Ureter (tissue), 1 donor: ENCODE measurements at regions not wholly inside any gene's neighbourhood (a gene's known extent, or its start where the extent isn't known, plus 50 kb on each side); places are given as distances from the start of the nearest gene placed in this dataset.
"Not testable (repeated sequence)": the region's sequence is repeated elsewhere in the genome, so short reads cannot be mapped to it uniquely, and the experiment has no call there.

Experiments used
- DNase-seq: peaks from one replicate; pipeline ENCODE4 v3.0.0-alpha.2; 2020; ENCODE audit warnings: low spot score
- donor health status: DM: yes; HTN: yes; CAD: no.

DNA sequence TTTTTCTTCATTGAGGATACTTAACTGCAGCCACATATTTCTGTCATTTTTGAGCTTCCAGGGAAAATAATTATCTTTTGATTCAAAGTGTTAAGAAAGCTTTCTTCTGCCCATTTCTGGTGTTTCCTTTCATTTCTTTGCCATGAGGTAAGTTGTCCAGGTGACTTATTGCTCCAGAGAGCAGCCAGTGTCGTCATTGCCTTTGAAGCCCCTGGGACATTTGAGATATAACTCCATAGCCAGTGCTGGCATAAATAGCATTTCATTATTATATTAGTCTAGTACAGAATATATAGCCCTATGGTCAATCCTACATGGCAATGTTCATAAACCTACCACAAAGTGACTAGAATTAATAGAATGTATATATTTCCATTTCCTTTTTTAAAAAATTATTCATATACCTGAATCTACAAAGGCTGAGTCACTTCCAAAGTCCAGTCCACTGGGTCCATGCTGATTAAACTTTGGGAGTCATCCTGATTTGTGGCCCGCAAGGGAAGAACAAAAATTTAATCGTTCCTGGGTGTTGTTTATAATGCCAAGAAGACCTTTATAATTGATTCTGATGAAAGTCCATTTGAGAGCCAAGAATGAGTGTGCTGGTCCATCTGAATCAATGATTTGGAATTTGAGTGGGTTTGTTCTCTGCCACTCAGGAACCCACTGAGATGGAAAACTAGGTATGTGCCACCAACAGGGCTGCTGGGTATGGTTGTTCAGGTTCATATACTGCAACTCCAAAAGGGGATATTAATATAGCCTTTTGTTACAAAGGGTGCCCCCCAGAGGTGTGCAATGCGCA, 221.8 kb upstream of the PLXNA2 start:
- DNase-seq, result no peak

DNA sequence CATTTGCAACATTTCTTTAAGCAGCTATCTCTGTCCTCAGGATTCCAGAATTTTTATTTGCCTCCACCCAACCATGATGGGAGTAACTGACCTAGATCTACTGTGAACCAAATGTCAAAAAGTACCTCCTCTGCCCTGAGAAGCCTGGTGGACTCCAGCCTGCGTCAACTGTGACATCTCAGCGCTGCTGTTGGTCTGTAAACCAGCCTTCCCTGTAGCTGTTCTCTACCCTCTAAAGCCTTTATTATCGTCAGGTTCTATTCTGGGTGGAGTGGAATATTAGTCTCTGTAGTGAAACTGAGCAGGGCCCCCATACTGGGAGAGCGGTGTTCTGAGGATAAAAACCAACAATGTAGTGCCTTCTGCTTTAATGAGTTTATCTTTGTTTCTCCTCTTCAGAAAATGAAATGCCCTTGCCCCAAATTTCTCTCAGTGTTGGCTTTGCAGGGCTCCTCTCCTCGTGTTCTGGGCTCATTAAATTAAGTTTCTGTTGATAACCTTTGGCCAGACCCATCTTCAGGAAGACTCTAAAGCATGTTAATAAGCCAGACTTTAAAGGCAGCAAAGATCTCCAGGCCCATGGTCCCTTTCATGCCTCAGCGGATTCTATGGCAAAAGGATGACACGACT, 223.1 kb upstream of the PLXNA2 start:
- DNase-seq, result no peak

DNA sequence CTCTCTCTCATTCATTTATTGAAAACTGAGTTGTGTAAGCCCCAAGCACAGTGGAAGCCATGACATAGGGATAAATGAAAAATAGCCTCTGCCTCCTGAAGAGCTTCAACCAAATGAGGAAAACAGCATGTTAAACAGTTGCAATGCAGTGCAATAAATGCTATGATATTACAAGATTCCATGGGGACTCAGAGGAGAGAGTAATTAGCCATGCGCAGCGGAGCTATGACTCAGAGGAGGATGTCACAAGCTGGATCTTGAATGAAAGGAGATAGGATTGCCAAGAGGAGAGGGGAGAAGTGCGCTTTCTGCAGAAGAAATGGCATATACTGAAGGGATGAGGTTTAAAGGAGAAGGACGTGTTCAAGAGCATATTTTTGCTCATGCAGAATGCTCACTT, 231.3 kb upstream of the PLXNA2 start:
- DNase-seq, result no peak

DNA sequence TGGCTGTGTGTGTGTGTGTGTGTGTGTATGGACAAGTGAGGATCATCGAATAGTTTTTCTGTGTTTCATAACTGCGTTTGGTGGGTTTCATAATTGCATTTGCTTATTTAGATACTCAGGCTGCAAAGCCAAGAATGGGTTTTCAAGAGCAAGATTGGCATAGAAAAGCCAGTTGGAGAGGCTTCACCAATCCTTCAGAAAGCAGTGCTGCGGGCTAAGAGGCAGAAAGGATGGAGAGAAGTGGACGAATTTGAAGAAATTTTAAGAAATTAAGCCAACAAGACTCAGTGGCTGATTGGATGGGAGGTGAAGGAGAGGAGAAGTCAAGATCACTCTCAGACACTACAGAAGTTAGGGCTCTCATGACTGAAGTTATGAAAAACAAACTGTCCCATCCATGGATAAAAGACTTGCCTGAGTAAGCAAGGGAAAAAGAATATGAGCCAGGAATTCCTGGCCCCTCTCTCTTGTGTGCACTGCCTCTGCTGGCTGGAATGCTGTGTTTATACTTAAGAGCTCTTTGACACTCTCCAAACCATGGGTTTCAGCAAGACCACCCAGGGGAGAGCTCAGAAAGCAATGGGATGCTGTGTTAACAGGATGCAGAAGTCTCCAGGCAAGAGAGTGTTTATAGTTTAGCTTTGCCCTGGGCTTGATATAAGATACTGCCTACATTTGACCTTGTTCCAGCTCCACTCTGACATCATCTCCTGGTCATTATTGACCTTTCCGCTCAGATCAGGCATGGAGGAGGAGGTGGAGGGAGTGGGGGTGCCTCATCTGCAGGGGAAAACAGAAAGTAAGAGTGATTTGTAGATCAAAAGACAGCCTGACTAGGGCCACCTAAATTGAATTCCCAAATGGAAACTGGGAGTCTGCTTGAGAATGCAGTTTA, 232.0 kb upstream of the PLXNA2 start:
- no peak for DNase-seq

DNA sequence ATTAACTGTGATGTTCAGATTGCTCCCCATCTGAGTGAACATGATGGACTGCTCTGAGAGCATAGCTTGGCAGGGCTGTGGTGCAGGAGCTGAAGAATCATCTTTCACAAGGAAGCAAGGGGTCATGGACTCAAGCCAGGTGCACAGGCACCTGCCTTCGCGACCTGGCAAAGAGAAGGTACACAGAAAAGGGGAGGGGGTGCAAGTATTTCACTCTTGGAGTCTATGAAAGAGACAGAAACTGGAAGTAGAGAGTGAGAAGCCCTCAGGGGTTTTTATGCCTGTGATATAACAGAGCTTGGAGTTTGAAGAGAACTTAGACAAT, 232.6 kb upstream of the PLXNA2 start:
- DNase-seq, result no peak

DNA sequence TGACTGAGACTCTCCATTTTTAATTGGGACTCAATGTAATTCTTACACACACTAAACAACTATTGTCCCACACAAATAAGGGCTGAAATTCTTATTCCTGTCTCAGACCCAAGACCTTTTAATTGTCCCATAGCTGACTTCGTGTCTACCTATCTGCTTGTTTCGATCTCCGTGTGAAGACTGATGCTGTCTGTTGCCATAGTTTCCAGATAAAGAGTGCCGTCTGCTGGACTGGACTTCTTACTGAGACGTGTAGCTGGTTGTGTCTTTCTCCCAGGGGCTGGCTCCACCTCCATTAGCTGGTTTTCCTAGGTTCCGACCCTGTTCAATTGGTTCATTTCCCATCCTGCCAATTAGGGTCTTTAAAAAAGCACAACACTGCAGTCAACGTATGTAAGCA, 235.3 kb upstream of the PLXNA2 start:
- no peak for DNase-seq

DNA sequence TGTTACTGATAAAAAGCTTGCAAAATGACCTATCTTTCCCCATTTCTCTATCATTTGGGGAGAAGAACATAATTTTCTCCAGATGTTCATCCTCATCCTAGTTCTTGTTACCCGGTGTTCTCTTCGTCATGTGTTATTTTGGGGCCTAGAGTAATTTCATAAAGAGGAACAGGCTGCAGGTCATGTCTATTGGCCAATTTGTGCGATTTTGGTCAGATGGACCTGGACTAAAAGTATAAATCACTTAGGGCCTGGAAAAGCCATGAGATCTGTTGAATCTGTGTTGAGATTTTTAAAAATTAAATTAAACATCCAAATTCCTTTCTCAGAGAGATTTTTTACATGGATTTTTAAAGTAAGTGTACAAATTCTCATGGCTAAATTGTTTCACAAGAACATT, 241.3 kb upstream of the PLXNA2 start:
- DNase-seq, result no peak

DNA sequence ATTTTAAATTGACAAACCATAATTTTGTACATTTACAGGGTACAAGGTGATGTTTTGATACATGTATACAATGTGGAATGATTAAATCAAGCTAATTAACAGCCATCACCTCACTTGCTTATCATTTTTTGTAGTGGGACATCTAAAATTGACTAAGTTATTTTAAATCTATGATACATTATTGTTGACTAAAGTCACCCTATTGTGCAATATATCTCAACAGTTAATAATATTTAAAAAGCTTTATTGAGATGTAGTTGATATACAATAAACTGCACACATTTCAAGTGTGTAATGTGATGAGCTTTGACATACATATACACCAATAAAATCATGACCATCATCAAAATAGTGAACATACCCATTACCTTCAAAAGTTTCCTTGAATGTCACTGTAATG, 242.5 kb upstream of the PLXNA2 start:
- DNase-seq, result no peak

DNA sequence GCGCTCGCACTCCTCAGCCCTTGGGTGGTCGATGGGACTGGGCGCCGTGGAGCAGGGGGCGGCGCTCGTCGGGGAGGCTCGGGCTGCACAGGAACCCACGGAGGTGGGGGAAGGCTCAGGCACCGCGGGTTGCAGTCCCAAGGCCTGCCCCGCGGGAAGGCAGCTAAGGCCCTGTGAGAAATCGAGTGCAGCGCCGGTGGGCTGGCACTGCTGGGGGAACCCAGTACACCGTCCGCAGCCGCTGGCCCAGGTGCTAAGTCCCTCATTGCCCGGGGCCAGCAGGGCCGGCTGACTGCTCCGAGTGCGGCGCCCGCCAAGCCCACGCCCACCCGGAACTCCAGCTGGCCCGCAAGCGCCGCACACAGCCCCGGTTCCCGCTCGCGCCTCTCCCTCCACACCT, 244.2 kb upstream of the PLXNA2 start:
- DNase-seq, result not testable (repeated sequence)

DNA sequence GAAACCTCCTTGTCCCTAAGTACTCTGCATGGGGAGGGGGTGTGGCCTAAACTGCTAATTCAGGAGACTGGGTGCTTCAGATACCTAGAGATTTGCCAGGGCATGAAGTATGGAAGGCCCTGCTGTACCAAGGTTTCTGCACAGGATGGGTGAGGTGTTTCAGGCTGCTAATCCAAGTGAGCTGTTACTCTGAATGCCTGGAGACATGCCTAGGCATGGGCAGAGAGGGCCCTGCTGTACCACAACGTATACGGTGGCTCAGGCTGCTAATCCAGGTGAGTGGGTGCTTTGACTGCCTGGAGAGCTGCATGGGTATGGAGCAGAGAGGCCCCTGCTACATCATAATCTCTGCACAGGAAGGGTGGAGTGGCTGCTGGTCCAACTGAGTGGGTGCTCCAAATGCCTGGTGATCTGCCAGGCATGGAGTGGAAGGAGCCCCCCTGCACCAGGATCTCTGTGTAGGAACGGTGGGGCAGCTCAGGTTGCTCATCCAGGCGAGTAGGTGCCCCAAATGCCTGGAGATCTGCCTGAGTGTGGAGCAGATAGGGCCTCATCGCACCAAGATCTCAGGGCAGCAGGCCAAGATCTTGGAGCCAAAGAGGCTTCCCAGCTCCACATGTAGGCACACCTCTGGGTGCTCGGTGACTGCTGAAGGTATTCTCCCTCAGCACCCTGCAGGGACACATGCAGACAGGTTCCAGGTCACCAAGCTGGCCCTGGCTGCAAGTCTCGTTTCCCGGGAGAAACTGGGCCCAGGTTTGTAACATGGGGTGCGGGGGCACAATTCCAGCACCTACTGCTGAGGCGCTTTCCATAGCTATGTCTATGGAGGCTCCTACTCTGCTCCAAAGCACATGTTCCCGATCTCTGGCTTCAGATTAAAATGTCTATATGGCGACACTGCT, 252.5 kb upstream of the PLXNA2 start:
- DNase-seq, result no peak

DNA sequence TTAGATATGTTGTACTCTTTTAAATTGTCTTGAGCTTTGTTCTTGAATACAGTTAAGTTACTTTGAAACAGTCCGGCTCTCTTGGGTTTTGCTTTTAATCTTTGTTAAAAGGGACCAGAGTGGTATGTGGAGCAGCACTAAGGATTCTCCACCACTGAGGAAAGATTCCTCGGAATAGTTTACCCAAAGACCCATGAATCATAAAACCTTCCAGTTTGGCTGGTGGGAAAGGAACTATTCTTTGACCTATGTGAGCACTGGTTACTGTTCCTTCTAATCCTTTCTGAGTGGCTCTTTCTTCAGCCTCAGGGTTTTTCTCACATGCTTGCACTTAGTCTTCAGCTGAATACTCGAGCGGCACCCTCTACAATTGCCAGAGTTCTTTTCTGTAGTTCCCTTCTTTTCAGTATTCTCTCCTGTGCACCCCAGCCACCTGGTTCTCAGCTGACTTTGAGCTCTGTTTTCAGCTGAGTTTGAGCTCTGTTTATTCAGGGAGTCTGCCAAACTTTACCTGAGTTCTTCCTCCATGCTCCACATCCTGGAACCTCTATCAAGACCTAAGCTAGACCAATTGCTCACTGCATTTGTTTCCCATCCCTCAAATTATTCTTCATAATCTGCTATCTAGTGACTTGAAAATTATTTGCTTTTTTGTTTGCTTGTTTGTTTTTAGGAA, 253.8 kb upstream of the PLXNA2 start:
- no peak for DNase-seq

DNA sequence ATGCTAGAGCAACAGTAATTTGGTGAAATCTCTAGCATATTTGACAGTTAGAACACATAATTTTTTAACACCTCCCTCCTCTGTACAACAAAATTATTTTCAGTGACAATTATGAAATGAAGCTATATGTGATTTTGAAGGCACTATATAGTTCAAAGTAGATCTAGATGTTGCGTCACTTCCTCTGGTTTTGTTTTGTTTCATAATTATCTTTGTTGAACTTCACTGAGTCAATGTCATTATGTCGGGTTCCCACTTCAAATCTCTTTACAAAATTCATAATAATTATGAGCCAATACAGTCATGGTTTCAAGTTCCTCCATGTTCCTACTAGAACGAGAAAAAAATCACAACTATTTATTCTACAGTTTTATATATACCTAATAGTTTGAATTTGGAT, 254.8 kb upstream of the PLXNA2 start:
- no peak for DNase-seq

DNA sequence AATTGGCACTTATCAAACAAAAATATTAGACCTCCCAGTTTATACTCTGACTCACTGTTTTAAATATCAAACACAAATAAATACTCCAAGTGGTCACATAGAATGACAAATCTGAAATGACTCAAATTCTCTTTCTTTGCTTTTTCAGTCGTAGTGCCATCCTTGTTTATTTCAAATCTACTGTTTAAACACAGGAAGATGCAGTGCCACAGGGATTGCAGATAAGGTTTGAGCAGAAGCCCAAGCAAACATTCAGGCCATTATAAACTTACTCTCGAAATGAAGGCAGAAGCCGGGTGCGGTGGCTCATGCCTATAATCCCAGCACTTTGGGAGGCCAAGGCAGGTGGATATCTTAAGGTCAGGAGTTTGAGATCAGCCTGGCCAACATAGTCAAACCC, 255.4 kb upstream of the PLXNA2 start:
- DNase-seq, result no peak

DNA sequence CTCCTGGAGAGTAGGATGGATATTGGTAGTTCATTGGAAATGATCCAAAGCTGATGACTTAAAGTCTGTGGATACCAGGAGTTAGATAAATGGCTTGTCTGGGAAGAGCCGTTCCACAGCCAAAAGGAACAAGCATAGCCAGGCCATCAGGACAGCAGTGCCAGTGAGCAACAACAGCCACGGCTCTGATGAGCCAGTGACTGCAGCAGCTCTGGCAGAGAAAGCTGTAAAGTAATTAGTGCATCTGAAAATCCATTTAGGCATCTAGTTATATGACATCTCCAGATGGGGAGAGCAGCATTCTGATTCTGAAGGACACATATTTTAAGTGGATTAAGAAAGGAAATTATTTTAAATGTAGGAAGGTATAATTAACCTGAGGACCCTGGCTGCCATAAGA, 256.2 kb upstream of the PLXNA2 start:
- DNase-seq, result no peak

DNA sequence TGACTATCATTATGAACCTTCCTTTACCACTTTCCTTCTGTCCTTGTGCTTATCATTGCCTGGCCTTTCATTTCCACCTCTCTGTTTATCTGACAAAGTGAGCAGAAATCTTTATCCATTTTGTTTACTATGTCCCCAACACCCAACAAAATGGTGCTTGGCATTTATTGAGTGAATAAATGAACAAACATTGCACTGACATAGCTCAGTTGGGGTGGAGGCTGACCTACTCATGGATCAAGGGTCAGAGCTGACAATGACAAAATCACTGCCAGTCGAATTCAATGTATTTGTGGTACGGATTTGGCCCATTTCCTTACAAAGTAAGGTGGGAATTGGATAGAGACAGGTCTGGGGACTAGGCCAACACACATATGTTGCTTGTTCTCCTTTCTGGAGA, 257.4 kb upstream of the PLXNA2 start:
- DNase-seq, result no peak

DNA sequence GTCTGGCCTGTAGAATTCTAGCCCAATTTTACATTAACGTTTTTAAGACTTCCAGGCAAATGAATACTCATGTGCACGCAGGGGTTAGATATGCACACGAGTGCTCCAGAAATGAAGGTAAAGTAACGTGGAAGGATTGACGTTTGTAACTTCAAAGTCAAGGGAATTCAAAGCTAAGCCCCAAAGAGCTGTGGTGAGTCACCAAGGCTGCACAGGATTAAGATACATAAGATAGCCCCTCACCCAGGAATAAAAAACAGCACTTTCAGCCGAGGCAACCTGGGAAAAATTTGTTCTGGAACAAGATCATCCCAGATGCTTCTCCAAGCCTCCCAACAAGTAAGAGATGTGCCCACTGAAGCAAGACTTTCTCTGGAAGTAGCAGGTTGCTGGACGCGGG, 259.6 kb upstream of the PLXNA2 start:
- no peak for DNase-seq

DNA sequence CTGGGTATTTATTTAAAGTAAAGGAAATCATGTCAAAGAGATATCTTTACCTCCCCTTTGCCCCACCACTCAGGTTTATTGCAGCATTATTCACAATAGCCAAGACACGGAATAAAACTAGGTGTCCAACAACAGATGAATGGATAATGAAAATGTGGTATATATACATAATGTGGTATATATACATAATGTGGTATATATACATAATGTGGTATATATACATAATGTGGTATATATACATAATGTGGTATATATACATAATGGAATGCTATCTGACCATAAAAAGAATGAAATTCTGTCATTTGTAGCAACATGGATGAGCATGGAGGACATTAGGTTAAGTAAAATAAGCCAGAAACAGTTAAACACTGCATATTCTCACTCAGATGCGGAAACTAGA, 262.6 kb upstream of the PLXNA2 start:
- no peak for DNase-seq

DNA sequence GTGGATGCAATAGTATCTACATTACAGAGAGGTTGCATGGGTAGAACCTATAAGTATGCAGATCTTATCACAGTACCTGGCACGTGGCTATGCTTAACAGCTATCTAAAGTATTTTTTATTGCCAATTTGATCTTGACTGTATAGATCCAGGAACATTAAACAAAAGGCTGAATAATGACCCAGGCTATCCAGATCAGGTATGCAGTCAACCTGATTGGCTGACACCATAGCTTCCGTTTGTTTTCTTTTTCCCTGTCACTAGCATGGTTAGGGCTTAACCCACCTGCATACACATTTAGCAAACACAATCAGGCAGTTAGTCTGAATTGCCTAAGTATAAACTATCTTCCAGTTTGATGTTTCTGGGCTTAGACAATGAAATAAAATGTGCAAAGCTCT, 264.9 kb upstream of the PLXNA2 start:
- no peak for DNase-seq

DNA sequence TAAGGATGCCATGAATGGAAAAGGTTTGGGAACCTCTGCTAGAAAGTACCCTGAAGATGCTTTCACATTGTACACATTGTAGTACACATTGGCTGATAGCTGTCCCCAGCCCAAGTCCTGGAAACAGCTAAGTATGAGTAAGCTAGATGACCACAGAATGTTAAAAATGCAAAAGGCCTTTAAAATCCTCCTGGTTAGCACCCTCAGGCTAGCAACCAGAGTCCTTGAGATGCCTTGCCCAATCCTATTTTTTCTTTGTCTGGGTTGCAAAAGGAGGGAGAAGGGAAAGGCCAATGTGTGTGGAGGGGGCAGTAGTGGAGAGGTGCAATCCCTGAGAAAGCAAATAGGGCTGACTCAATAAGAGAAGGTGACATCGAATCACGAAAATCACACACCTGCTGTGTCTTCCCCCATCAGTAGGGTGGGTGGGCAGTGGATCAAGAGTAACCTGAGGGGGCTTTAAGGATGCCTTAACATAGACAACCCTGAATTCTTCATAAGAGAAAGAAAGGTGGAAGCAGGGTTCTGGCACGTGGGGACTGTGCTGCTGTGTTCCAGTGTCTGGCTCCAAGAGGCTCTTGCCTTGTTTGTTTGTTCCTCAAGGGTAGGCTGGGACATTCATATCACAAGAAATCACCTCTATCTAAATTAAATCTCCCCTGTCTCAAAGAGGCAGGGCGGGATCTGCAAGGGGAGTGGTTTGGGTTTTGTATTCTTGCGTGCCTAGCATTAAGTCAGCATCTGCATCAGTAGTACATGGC, 266.2 kb upstream of the PLXNA2 start:
- DNase-seq, result no peak

DNA sequence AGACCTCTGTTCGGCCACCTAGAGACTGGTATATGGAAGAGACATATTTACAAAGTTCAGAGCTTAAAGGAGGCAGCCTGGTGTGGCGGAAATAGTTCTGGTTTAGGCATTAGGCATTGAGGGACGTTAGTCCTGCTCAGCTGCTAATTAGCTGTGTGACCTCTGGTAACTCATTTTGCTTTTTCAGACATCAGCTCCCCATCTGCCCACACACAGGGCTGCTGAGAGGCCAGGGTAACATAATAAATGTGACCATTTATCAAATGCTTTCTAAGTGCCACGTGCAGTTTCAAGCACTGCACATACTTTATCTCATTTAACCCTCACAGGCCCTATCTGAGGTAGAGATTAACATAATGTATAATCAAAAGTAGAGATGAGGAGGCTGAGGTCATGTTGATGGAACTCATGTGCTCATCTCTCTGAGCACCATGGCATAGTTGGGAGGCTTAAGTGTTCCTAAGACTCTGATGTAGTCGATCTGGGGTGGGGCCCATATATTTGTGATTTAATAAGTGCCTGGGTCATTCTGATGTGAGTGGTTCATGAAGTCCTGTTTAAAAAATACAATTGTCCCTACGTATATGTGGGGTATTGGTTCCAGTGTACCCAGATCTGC, 267.2 kb upstream of the PLXNA2 start:
- DNase-seq, result no peak
